K562 (cell line): ENCODE measurements at regions not wholly inside any gene's neighbourhood (a gene's known extent, or its start where the extent isn't known, plus 50 kb on each side); places are given as distances from the start of the nearest gene placed in this dataset.

Source experiments
- ATAC-seq: fragments of 200-7000 bp; cut with Tn5 transposase; 3 replicates; pipeline ENCODE4 v1.9.1; 2020; ENCODE audit warnings: moderate library complexity
- BruUV-seq: library from RNA; stranded (reverse); fragments of 400-500 nt; replicated peaks from 2 replicates; lab custom pipeline; 2021; lab: Mats Ljungman, UMichigan
- CTCF ChIA-PET: fragments of 300-600 bp; formaldehyde crosslinking; extraction: SDS; loops from one replicate; lab custom pipeline; 2021; ENCODE audit warnings: low intra/inter-chr PET ratio; lab: Yijun Ruan, JAX
- POLR2A ChIA-PET: fragments of 300-600, 350-650 bp; sonication (Branson Sonifier 250); formaldehyde crosslinking; extraction: SDS; loops from one replicate; lab custom pipeline; 2021; ENCODE audit warnings: antibody characterized with exemption, inconsistent platforms; lab: Yijun Ruan, JAX
- DNase-seq, 4 experiments: peaks; one replicate each; pipeline versions ENCODE4 v3.0.0 to v3.0.0-alpha.2; 2011 to 2018; ENCODE audit warnings: low spot score in 3 of 4, mixed read lengths in 3 of 4; ENCODE audit errors: extremely low read depth in 1 of 4
- FAIRE-seq: peaks from 2 replicates; lab custom pipeline; 2011; peaks lifted over from hg19 to GRCh38; lab: Jason Lieb, UNC
- H2AFZ ChIP-seq: 2 replicates; pipeline ENCODE4 v1.6.0; 2011; ENCODE audit warnings: low read depth, low read length, control low read depth, inconsistent platforms
- H3K27ac ChIP-seq: fragments of 200-600 bp; 3 replicates; pipeline ENCODE4 v1.8.0; 2011; ENCODE audit warnings: low read depth, mild to moderate bottlenecking, control low read depth, inconsistent platforms, low read length, moderate library complexity, mixed read lengths; ENCODE audit errors: extremely low read depth
- H3K27me3 ChIP-seq, 2 experiments: fragments of 300-600 bp in 1 of 2; 2 replicates in 1 of 2; 3 replicates in 1 of 2; pipeline versions ENCODE4 v1.6.0 to v1.8.0; 2011; ENCODE audit warnings: inconsistent platforms in 2 of 2, low read length in 2 of 2, mild to moderate bottlenecking in 1 of 2, mixed read lengths in 1 of 2, moderate library complexity in 1 of 2; ENCODE audit not compliant: control insufficient read depth in 2 of 2, insufficient read depth in 2 of 2
- H3K36me3 ChIP-seq: fragments of 300-600 bp; 3 replicates; pipeline ENCODE4 v1.8.0; 2011; ENCODE audit warnings: mild to moderate bottlenecking, low read length, inconsistent platforms; ENCODE audit not compliant: control insufficient read depth, insufficient read depth
- H3K4me1 ChIP-seq, 2 experiments: fragments of 200-600 bp in 1 of 2; replicated peaks in 1 of 2; 2 replicates in 1 of 2; 3 replicates in 1 of 2; pipeline versions ENCODE4 v1.5.1 to v1.8.0; 2011; ENCODE audit warnings: inconsistent platforms in 2 of 2, low read length in 2 of 2, mild to moderate bottlenecking in 1 of 2, mixed read lengths in 1 of 2, moderate library complexity in 1 of 2; ENCODE audit not compliant: control insufficient read depth in 2 of 2, insufficient read depth in 2 of 2
- H3K4me2 ChIP-seq: 2 replicates; pipeline ENCODE4 v1.6.1; 2011; ENCODE audit warnings: low read length, control low read depth, inconsistent platforms, mixed read lengths; ENCODE audit not compliant: insufficient read depth
- H3K4me3 ChIP-seq: fragments of 200-600 bp; sonication (generic), shearing (Covaris generic); 2 replicates; pipeline ENCODE4 v1.5.1; 2016; ENCODE audit warnings: control low read depth, inconsistent platforms
- H3K79me2 ChIP-seq: fragments of 200-600 bp; 3 replicates; pipeline ENCODE4 v1.8.0; 2011; ENCODE audit warnings: low read length, inconsistent platforms; ENCODE audit not compliant: control insufficient read depth, insufficient read depth
- H3K9ac ChIP-seq, 2 experiments: 2 replicates each; pipeline versions ENCODE4 v1.6.0 to v1.6.1; 2011; ENCODE audit warnings: low read depth in 2 of 2, low read length in 2 of 2, control low read depth in 1 of 2, inconsistent platforms in 1 of 2, mild to moderate bottlenecking in 1 of 2, mixed read lengths in 1 of 2; ENCODE audit not compliant: insufficient read depth in 1 of 2
- H3K9me1 ChIP-seq: one replicate; pipeline ENCODE4 v1.6.0; 2011; ENCODE audit warnings: inconsistent platforms, mild to moderate bottlenecking, low read length, moderate library complexity; ENCODE audit not compliant: control insufficient read depth, insufficient read depth
- H3K9me3 ChIP-seq: replicated peaks from 2 replicates; pipeline ENCODE4 v1.5.1; 2011; ENCODE audit warnings: low read depth, low read length, inconsistent platforms; ENCODE audit not compliant: control insufficient read depth, insufficient read depth
- H4K20me1 ChIP-seq: replicated peaks from 2 replicates; pipeline ENCODE4 v1.6.1; 2011; ENCODE audit warnings: low read length, inconsistent platforms, mixed read lengths; ENCODE audit not compliant: control insufficient read depth, insufficient read depth
- CHD2 ChIP-seq: IDR thresholded peaks from 2 replicates; pipeline ENCODE4 v1.6.1; 2011; ENCODE audit warnings: low read depth, low read length
- E2F3 ChIP-seq: fragments of 250-450 bp; sonication (Bioruptor Pico); IDR thresholded peaks from 2 replicates; pipeline ENCODE4 v1.4.0; 2020; ENCODE audit warnings: mild to moderate bottlenecking
- HIVEP1 ChIP-seq: fragments of 250-450 bp; sonication (Bioruptor Pico); IDR thresholded peaks from 2 replicates; pipeline ENCODE4 v1.4.0; 2020; ENCODE audit warnings: mild to moderate bottlenecking
- NR2F6 ChIP-seq: fragments of 450-650 bp; formaldehyde crosslinking; IDR thresholded peaks from 2 replicates; pipeline ENCODE4 v1.4.0; 2020; ENCODE audit warnings: mild to moderate bottlenecking
- ZNF143 ChIP-seq: sonication (generic); formaldehyde crosslinking; IDR thresholded peaks from 2 replicates; pipeline ENCODE4 v1.9.0; 2022; ENCODE audit warnings: mild to moderate bottlenecking, missing genetic modification reagents
- WGBS: fragments of 100-300 bp; shearing (Covaris generic); methylation state at CpG from one replicate; pipeline ENCODE4 v1.1.6; 2016; ENCODE audit warnings: low coverage, mixed read lengths; ENCODE audit not compliant: insufficient coverage; ENCODE audit errors: missing lambda C conversion rate; 5-methylcytosine and 5-hydroxymethylcytosine counted together
- in situ Hi-C: fragments of 300-500 bp; cut with MboI; formaldehyde crosslinking; loops from 4 replicates; pipeline ENCODE4 v1.15.0; 2018; ENCODE audit warnings: inconsistent platforms, mixed read lengths
- intact Hi-C: fragments of 100-400 bp; cut with micrococcal nuclease; formaldehyde crosslinking; loops from 2 replicates; pipeline ENCODE4 v1.14.2; 2022
- TF ChIP-seq, protein P1 (sequence below): sonication (generic); formaldehyde crosslinking; IDR thresholded peaks from 2 replicates; pipeline ENCODE4 v1.8.0; 2023; ENCODE audit warnings: mild to moderate bottlenecking, missing genetic modification reagents
- TF ChIP-seq, protein P2 (sequence below): fragments of 250-450 bp; sonication (Bioruptor Pico); IDR thresholded peaks from 2 replicates; pipeline ENCODE4 v1.4.0; 2020; ENCODE audit warnings: mild to moderate bottlenecking, moderate library complexity

DNA sequence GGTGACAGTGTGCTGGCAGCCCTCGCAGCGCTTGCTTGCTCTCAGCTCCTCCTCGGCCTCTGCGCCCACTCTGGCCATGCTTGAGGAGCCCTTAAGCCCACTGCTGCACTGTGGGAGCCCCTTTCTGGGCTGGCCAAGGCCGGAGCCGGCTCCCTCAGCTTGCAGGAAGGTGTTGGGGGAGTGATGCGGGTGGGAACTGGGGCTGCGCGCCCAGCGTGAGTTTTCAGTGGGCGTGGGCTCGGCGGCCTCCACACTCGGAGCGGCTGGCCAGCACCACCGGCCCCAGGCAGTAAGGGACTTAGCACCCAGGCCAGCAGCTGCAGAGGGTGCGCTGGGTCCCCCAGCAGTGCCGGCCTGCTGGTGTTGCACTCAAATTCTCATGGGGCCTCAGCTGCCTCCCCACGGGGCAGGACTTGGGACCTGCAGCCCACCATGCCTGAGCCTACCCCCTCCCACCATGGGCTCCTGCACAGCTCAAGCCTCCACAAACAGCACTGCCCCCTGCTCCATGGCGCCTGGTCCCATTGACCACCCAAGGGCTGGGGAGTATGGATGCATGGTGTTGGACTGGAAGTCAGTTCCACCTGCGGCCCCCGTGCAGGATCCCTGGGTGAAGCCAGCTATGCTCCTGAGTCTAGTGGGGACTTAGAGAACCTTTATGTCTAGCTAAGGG, 223.1 kb upstream of the PTPRD start:
- H2AFZ ChIP-seq, result no peak overlapping the region
- TF ChIP-seq ZNF143 (CRISPR knock-in tag) (no peak), CHD2 (no peak), NR2F6 (CRISPR knock-in tag) (no peak), HIVEP1 (CRISPR knock-in tag) (no peak), E2F3 (no peak)
- TF ChIP-seq, protein P1, sequence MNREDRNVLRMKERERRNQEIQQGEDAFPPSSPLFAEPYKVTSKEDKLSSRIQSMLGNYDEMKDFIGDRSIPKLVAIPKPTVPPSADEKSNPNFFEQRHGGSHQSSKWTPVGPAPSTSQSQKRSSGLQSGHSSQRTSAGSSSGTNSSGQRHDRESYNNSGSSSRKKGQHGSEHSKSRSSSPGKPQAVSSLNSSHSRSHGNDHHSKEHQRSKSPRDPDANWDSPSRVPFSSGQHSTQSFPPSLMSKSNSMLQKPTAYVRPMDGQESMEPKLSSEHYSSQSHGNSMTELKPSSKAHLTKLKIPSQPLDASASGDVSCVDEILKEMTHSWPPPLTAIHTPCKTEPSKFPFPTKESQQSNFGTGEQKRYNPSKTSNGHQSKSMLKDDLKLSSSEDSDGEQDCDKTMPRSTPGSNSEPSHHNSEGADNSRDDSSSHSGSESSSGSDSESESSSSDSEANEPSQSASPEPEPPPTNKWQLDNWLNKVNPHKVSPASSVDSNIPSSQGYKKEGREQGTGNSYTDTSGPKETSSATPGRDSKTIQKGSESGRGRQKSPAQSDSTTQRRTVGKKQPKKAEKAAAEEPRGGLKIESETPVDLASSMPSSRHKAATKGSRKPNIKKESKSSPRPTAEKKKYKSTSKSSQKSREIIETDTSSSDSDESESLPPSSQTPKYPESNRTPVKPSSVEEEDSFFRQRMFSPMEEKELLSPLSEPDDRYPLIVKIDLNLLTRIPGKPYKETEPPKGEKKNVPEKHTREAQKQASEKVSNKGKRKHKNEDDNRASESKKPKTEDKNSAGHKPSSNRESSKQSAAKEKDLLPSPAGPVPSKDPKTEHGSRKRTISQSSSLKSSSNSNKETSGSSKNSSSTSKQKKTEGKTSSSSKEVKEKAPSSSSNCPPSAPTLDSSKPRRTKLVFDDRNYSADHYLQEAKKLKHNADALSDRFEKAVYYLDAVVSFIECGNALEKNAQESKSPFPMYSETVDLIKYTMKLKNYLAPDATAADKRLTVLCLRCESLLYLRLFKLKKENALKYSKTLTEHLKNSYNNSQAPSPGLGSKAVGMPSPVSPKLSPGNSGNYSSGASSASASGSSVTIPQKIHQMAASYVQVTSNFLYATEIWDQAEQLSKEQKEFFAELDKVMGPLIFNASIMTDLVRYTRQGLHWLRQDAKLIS (CRISPR knock-in tag), result no peak
- TF ChIP-seq, protein P2, sequence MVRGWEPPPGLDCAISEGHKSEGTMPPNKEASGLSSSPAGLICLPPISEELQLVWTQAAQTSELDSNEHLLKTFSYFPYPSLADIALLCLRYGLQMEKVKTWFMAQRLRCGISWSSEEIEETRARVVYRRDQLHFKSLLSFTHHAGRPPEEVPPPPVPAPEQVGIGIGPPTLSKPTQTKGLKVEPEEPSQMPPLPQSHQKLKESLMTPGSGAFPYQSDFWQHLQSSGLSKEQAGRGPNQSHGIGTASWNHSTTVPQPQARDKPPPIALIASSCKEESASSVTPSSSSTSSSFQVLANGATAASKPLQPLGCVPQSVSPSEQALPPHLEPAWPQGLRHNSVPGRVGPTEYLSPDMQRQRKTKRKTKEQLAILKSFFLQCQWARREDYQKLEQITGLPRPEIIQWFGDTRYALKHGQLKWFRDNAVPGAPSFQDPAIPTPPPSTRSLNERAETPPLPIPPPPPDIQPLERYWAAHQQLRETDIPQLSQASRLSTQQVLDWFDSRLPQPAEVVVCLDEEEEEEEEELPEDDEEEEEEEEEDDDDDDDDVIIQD, result no peak
- TF ChIP-seq, all 486 proteins: peak for 0
- H3K36me3 ChIP-seq, result no peaks in the 10 kb centered on the region
- no TSS peak for BruUV-seq
- no peak overlapping the region for H3K9ac ChIP-seq
- DNase-seq, result no peak
- no peaks in the 10 kb centered on the region for H3K4me1 ChIP-seq
- H3K27ac ChIP-seq, result no peak overlapping the region
- no peak for ATAC-seq
- H3K9me3 ChIP-seq, result no peaks in the 10 kb centered on the region
- no peak overlapping the region for H3K4me2 ChIP-seq
- WGBS, result 0% methylated on average over 9 of the region's 22 CpGs
- H3K4me3 ChIP-seq, result no peak overlapping the region
- in situ Hi-C loops, result no loop called here
- H4K20me1 ChIP-seq, result no peaks in the 10 kb centered on the region
- no peaks in the 10 kb centered on the region for H3K79me2 ChIP-seq
- H3K27me3 ChIP-seq, result no peaks in the 10 kb centered on the region
- no peaks in the 10 kb centered on the region for H3K9me1 ChIP-seq
- intact Hi-C loops, result no loop called here
- CTCF ChIA-PET, result no interaction called here
- no peak for FAIRE-seq
- POLR2A ChIA-PET, result no interaction called here
